ENCODE measurements at regions not wholly inside any gene's neighbourhood (a gene's known extent, or its start where the extent isn't known, plus 50 kb on each side); places are given as distances from the start of the nearest gene placed in this dataset.

GRCh38 chr11:119982517-119983239 lies 155.2 kb downstream of the TRIM29 start:
- DNase-seq: no peak
- intact Hi-C loops (cut with DNase I): no loop called here
- WGBS, 2 donors: 66 to 72% methylated on average over 14 to 15 of the region's 16 CpGs
- Histone ChIP-seq H3K36me3 (no peaks in the 10 kb centered on the region), H3K27ac (no peak overlapping the region), H3K27me3 (no peaks in the 10 kb centered on the region), H3K4me3 (replicated peaks in 1 of 3) (no peak overlapping the region), H3K4me1 (no peaks in the 10 kb centered on the region), H3K9me3 (no peaks in the 10 kb centered on the region)
- TF ChIP-seq, protein P1, sequence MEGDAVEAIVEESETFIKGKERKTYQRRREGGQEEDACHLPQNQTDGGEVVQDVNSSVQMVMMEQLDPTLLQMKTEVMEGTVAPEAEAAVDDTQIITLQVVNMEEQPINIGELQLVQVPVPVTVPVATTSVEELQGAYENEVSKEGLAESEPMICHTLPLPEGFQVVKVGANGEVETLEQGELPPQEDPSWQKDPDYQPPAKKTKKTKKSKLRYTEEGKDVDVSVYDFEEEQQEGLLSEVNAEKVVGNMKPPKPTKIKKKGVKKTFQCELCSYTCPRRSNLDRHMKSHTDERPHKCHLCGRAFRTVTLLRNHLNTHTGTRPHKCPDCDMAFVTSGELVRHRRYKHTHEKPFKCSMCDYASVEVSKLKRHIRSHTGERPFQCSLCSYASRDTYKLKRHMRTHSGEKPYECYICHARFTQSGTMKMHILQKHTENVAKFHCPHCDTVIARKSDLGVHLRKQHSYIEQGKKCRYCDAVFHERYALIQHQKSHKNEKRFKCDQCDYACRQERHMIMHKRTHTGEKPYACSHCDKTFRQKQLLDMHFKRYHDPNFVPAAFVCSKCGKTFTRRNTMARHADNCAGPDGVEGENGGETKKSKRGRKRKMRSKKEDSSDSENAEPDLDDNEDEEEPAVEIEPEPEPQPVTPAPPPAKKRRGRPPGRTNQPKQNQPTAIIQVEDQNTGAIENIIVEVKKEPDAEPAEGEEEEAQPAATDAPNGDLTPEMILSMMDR (IDR thresholded peaks at IDR 0.05): no peak
- TF ChIP-seq POLR2A (IDR thresholded peaks at IDR 0.05): no peak

DNA sequence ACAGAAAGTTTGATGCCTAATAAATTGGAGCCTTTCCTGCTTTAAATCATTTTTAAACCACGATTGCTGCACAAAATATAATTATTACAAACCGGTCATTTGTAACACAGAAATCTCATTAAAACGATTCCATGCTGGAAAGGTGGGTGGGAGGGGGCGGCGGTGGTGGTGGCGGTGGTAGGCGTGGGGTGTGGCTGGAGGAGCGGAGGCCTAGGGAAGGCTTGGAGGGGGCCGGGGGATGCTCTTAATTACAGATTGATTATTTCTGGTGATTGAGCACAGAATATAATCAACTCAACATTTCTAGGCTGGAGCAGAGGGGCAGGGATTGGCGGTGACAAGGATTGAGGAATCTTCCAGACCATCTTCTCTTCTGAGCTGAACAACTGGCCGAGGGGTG lies 157.5 kb downstream of the TRIM29 start:
- Histone ChIP-seq H3K27ac (no peak overlapping the region), H3K9me3 (no peaks in the 10 kb centered on the region), H3K4me3 (replicated peaks in 1 of 3) (no peak overlapping the region), H3K4me1 (no peaks in the 10 kb centered on the region), H3K27me3 (no peaks in the 10 kb centered on the region), H3K36me3 (no peaks in the 10 kb centered on the region)
- 78 to 81% methylated on average over 11 of the region's 11 CpGs for WGBS, 2 donors
- no peak for DNase-seq
- intact Hi-C loops (cut with DNase I): no loop called here
- TF ChIP-seq, protein P1 (IDR thresholded peaks at IDR 0.05): no peak
- no peak for TF ChIP-seq POLR2A (IDR thresholded peaks at IDR 0.05)

DNA sequence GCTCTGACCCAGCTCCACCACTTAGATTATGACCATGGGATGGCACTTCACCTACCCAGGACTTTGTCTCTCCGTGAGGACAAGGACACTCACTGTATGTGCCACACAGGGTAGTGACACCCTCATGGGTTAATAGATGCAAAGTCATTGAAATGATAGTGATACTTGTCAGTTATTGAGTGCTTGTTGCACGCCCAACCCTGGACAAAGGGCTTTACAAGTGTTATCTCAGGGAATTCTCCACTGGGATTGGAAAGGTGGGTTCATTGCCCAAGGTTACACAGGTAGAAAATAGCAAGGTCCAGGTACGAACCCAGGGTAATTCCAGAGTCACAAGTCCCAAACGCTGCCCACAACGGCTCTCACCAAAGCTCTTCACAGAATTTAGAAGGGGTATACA lies 158.2 kb downstream of the TRIM29 start:
- WGBS, 2 donors: 55 to 60% methylated on average over 5 of the region's 5 CpGs
- no peaks in the 10 kb centered on the region for H3K4me1 ChIP-seq
- no peak overlapping the region for H3K4me3 ChIP-seq (replicated peaks in 1 of 3)
- H3K36me3 ChIP-seq: no peaks in the 10 kb centered on the region
- no peak for TF ChIP-seq POLR2A (IDR thresholded peaks at IDR 0.05)
- TF ChIP-seq, protein P1 (IDR thresholded peaks at IDR 0.05): no peak
- H3K27me3 ChIP-seq: no peaks in the 10 kb centered on the region
- no peak for DNase-seq
- H3K27ac ChIP-seq: no peak overlapping the region
- intact Hi-C loops (cut with DNase I): no loop called here
- no peaks in the 10 kb centered on the region for H3K9me3 ChIP-seq

GRCh38 chr11:119978696-119979095 lies 159.2 kb downstream of the TRIM29 start:
- no peaks in the 10 kb centered on the region for H3K27me3 ChIP-seq
- no peaks in the 10 kb centered on the region for H3K9me3 ChIP-seq
- intact Hi-C loops (cut with DNase I): no loop called here
- no peaks in the 10 kb centered on the region for H3K4me1 ChIP-seq
- DNase-seq: no peak
- WGBS, 2 donors: 57 to 59% methylated on average over 3 of the region's 3 CpGs
- H3K4me3 ChIP-seq (replicated peaks in 1 of 3): no peak overlapping the region
- H3K36me3 ChIP-seq: no peaks in the 10 kb centered on the region
- TF ChIP-seq, protein P1 (IDR thresholded peaks at IDR 0.05): no peak
- TF ChIP-seq POLR2A (IDR thresholded peaks at IDR 0.05): no peak
- H3K27ac ChIP-seq: no peak overlapping the region

DNA sequence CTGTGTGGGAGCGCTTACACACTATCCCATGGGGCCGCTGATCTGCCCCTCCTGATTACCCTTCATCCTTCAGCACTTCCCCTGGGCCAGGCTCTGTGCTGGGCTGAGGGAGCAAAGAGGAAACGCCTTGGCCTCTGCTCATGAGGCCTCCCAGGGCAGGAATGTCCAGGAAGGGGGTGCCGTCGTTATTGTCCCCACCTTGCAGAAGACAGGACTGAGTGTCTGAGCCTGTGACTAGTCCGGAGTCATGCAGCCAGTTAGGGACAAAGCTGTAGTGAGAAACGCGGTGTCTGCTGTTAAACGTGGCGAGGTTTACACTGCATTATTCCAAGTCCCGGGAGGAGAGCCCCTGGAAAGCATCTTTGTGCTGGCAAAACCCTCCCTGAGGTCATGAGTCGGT lies 160.0 kb downstream of the TRIM29 start:
- DNase-seq: no peak
- Histone ChIP-seq H3K36me3 (no peaks in the 10 kb centered on the region), H3K4me1 (no peaks in the 10 kb centered on the region), H3K27me3 (no peaks in the 10 kb centered on the region), H3K4me3 (replicated peaks in 1 of 3) (no peak overlapping the region), H3K9me3 (no peaks in the 10 kb centered on the region), H3K27ac (no peak overlapping the region)
- 72 to 76% methylated on average over 12 of the region's 12 CpGs for WGBS, 2 donors
- intact Hi-C loops (cut with DNase I): no loop called here
- no peak for TF ChIP-seq POLR2A (IDR thresholded peaks at IDR 0.05)
- TF ChIP-seq, protein P1 (IDR thresholded peaks at IDR 0.05): no peak
